Suppressor macrophage (primary cell): ENCODE measurements at regions not wholly inside any gene's neighbourhood (a gene's known extent, or its start where the extent isn't known, plus 50 kb on each side); places are given as distances from the start of the nearest gene placed in this dataset.
A peak's percentile ranks its signal among the peaks of the same experiment; 100 is the strongest.

Experiments used
- DNase-seq, 4 experiments: peaks; one replicate each; pipeline ENCODE4 v3.0.0-alpha.2; 2020 to 2022

DNA sequence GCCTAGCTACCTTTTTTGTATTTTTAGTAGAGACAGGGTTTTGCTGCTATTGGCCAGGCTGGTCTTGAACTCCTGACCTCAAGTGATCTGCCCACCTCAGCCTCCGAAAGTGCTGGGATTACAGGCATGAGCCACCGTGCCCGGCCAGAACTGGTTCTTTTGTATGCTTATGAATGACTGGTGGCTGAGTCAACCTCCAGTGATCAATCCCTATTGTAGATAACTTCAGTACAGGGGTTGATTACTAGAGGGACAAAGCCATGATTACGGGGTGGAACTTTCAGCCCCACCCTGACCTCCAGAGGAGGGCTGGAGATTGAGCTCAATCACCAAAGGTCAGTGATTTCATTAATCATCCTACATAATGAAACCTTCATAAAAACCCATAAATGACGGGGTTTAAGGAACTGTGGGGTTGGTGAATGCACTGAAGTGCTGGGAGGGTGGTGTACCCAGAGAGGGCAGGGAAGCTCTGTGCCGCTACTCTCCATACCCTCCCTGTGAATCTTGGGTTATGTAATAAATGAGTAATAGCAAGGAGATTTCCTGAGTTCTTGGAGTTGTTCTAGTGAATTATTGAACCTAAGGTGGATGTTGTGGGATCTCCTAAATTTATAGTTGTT, 281.8 kb upstream of the CXCR4 start:
- DNase-seq: no peak

DNA sequence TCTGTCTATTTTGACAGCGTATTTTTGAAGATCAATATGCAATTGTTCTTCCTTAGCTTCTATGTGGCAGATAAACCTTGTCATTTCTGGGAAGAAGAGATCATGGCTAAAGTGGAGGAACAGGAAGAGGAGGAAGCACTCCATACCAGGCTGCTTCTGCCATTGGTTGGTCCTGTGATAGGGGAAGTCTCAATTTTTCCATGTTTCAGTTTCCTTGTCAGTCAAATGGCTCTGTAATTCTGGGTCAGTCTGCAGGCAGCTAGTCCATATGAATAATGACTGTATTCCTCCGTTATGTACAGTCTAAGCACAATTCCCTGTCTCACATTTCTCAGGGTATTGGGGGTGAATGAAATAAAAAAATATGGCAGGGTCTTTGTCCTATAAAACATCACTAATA, 277.6 kb upstream of the CXCR4 start:
- DNase-seq: peak in 3 of 4 experiments; percentile 22 to 28 (median 28)

DNA sequence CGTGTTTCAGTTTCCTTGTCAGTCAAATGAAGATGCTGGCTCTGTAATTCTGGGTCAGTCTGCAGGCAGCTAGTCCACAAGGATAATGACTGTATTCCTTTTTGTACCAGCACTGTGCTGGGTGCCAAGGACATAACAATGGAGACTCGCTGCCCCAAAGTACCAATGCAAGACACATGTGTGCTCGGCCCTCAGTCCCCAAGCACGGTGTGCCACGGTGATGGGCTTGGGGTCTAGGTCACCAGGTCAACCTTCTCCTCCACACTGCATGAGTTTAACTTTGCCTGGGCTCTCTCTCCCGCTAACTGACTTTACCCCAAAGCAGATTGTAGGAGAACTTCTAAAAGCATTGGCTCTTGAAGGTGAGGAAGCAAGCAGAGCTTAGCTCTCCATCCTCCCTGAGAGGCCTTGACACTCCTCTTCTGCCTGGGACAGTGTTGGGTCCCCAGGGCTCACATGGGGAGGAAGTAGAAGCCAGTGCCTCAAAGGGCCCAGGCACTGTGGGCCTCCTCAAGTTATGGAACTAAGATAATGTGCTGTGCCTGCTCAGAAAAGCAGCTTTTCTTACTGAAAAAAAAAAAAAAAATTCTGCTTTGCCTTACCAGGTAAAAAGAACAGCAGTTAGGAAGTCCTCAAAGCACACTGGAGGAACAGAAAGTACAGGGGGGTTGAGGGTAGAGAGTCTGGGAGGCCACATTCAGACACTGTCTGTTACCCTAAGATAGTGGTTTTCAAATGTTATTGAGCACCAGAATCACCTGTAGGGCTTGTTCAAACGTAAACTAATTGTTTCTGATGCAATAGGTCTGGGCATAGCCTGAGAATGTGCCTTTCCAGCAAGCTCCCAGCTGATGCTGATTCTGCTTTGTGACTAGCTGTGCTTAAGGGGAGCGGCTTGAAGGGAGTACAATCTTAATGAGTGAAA, 276.4 kb upstream of the CXCR4 start:
- DNase-seq: peak in 1 of 4 experiments; percentile 16

DNA sequence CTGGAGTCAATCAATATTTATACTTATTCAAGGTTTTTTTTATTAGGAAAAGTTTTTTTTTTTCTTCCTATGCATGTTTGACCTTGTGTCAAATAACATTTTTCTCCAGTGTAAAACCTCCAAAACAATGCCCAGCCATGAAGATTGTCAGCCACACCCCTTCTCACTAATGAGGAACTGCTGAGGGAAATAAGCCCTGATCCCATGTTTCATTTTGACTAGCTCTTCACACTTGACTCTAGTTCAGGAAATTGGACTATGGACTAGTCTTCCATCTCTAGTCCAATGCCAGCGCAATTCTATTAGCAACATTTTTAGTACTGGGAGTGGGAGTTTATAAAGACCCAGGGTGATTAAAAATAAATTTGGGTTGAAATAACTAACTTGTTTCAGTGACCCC, 275.6 kb upstream of the CXCR4 start:
- peak; percentile 40 to 78 (median 56) for DNase-seq

DNA sequence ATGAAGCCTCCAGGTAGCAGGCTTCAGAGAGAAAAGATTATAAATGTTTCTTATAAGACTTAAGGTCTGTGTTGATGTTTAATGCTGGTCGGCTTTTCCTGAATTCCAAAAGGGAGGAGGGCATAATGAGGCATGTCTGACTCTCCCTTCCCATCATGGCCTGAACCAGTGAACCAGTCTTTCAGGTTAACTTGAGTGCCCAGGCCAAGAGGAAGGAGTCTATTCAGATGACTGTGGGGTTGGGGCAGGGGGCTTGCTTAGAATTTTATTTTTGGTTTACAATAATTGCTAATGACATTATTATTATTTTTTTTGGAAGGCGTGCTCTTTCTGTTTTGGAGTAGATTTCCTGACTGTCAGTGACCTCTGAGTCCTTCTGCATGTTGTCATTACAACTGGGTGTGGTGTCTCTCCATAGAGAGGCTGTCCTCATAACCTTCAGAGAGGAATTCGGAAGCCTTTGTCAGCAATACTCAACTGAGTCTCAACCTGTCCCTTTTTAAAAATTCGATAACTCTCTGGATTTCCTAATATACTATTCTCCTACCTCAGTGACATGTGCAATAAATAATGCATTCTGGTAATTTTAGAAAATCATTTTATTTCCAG, 275.1 kb upstream of the CXCR4 start:
- no peak for DNase-seq

DNA sequence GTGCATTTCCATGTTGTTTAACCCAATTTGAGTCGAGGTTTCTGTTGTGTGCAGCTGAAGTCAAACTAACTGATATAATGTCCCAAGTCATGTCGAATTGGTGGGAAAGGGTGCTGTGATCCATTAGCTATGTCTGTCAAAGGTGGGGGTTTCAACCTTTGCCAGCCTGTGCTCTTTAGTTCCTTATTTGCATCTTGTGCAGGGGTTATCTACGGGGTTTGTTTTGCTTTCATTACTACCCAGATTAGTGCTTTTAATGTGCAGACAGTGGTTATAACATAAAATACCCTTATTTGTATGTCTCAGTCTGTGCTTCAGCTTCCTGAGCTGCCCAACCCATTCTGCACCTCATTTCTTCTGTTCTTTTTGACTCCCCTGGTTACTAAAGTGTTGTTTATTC, 271.9 kb upstream of the CXCR4 start:
- no peak for DNase-seq

DNA sequence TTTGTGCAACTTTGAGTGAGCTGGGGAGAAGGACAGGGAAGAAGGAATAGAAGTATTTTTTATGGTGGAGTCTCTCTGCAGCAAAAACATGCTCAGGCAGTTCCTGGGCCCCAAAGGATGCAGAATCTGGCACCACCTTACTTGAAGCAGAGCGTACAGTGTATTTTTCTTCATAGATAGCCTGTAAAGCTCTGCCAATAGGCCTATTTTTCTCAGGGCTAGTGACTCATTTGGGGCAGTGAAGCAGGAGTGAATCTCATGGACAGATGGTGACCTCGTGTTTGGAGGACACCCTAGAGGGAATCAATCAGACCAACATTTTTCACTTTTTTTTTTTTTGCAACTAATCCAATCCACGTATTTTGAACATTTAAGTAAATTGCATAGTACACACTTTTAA, 268.1 kb upstream of the CXCR4 start:
- DNase-seq: no peak

DNA sequence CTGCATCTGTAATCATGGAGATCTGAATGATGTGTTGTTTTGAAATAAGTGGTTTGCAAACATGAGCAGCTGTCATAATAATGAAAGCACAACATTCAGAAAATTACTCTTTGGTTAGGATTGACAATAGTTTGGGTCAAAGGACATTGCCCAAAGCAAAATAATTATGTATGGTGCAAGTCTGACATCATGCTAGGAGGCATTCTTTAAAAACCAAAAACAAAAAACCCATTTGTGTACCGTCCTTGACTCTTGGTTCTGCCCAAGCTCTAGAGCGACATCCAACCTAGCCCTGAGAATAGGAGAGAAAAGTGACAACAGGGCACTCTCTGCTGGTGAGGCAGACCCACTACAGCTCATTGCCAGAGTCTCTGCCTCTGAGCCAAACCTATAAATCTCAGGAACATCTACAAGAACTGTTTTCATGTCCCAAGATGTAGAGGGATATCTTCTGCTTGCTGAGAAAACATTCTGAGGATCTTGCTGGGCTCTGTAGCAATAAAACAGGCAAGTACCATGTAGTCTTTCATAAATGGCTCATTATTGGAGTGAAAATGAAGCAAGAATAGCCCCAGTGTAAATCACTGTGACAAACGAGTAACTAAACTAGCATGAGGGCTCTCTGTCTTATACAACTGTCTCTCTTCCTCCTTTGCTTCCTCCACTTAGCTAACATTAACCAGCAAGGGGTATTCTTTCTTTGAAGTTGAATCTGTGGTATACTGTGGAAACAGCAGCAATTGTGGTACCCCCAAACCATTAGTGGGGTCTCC, 266.8 kb upstream of the CXCR4 start:
- peak; percentile 61 to 78 (median 70) for DNase-seq

DNA sequence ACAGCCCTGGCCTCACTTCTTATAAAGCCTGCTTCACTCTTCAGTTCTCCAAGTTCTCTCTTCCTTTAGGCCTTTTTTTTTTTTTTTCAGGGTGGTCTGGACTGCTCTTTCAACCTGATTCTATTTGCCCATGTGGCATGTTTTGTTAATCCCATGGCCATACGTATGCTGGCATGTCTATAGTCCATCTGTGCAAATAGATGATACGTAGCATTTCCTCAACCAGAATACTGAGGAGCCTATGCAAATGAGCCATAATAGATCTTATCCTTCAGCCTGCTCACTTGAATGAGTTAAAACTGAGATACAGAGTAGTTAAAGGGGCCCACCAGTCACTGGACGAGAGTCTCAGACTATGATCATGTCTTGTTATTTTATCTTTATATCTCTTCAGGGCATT, 265.2 kb upstream of the CXCR4 start:
- no peak for DNase-seq

DNA sequence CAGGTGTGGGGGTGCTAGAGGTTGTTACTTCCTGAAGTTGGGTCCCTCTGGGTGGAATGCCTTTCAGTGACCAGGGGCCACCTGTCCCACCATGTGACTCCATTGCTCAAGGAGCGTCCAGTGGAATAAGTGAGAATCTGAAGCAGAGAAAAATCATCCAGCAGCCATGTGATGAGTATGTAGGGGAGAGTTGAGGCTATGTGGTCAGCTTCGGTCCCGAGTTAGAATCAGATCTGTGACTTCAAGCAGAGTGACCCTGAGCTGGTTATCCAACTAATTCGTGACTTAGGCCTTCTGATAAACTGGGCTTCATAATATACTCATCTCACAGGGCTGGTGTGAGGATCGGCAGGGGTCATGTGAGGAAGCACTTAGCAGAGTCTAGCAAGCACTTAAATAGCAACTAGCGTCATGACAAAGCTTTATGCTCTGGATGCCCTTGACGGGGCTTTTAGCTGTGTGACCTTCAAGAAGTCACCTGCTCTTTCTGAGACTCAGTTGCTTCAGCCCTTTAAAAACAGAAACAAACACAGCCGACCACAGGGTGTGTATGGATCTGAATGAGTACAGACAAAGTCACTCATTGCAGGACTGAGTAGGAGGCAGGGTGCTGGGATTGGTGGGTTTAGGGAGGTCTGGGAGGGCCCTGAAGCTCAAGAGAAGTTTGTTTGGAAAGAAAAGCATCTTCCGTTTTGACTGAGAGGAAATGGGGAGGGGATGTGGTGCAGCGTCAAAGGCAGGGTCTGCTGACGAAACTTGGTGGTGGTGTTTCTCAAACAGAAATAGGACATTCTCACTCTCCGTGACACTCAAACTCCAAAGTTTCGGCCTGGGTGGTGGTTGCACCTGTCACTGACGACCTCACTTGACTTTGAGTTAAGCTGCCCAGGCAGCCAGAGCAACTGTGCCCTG, 264.0 kb upstream of the CXCR4 start:
- DNase-seq: peak; percentile 60 to 81 (median 68)

DNA sequence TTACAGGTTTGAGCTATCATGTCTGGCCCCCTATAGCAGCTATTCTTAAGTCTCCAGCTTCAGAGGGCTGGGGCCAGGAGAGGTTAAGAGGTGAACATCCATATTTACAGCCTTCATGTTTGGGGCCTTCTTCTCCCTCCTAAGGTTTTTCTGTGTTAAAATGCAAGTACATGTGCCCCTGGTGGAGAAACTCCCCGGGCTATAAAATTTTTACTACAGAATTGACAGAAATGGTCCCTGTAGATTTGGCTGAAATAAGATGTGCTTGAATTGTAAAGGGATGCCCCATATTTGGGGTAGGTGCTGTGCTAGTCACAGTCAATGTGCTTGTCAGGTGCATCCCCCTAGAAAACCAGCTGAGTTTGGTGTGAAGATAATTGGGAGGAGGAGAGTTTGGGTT, 263.3 kb upstream of the CXCR4 start:
- DNase-seq: no peak

DNA sequence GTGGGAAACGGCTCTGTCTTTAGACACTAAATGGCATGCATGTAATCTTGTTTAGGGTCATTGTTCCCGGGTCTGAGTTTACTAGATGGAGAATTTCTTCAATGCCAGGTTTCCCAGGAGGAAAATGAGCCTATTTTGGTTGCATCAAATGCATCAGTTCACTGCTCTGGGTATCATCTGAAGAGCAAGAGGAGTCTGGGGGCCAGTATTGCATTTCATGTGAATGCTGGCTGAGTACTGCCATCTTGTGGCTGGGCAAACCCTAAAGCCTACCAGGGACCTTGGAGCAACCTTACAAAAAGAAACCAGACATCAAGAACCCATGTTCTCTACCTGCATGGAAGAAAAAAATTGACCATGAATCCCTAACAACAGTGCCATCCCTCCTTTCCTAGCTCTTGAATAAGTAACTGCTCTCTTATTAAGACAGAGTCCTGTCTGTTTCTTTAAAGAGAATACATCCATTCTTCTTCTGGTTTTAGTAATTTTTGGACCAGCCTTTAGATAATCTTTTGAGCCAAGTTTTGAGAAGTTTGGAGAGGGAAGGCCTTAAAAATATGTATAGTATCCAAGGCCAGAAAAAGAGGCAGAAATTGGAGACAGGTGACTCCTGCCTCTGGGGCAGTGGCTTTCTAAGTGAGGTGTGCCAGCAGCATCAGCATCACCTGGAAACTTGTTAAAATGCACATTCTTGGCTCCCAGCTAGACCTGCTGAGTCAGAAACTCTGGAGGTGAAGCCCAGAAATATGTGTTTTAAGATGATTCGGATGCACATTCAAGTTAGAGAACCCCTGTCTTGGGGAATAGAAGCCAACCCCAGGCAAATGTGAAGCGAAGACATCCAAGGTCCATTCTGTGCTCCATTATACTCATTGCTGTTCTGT, 261.0 kb upstream of the CXCR4 start:
- DNase-seq: peak; percentile 73 to 81 (median 79)

DNA sequence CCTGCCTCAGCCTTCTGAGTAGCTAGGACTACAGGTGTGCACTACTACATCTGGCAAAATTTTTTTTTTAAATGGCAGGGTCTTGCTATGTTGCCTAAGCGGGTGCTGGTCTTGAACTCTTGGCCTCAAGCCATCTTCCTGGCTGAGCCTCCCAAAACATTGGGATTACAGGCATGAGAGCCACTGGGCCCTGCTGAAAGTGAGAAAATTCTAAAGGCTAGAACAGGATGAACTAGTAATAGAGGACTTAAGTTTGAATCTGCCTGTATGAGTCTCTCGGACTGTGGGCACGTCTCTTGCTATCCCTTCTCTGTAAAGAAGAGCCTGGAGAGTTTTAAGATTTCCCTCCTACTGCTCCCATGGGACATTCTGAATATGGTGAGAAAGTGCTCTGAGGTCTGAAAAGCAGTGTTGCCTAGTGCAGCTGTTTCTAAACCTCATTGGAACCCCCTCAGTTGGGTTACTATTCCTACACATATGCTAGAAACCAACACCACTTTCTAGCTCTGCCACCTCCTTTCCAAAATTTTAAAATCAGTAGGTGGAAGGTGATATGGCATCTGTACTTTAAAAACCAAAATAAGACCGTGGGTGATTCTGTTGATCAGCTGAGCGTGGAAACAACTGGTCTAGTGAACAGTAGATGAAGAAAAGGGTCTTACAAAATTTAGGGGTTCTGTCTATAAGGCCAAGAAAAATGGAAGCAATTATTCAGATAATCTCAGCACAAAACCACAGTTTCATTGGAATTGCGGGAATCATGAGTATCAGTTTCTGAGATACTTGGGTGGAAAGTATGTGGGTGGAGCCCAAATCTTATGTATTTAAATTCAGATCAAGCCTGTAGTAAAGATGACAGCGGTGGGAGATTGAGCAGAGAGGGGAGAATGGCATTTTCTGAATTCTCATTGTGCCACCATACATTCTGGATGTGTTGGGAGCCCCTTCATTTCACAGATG, 259.8 kb upstream of the CXCR4 start:
- no peak for DNase-seq

DNA sequence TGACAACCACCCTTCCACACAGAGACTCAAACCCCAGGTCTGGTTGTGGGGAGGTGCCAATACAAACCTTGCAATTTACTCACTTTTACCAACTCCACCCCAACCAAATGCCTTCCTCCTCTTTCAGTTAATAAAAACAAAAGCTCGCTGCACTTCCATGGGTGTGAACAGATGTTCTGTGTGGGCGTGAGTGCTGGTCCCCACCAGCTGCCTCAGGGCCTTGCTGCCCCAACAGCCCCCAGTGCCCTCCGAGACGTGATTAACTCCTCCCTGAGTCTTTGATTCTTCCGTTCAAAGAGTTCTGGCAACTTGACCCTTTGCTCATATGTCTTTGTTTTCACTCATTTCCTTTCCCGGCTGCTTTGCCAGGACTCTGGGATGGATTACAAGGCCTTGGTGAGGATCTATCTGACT, 258.9 kb upstream of the CXCR4 start:
- no peak for DNase-seq

DNA sequence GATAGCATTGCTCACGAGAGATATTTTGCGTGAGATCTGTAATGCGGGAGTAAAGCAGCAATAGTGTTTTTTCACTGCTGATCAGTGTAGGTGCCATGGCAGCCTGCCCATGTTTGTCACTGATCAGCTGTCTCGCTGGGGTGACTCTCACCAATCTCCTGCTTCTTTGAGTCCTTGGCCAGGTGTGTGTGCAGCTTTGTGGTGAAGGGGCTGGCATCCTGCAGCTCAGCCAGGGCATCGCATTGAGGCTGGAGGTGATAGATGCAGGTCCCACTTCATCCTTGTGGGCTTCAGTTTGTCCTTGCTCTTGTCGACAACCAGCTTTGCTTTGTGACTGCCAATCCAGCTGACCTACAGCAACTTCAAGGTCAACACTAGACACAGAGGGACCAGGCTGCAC, 258.3 kb upstream of the CXCR4 start:
- no peak for DNase-seq

DNA sequence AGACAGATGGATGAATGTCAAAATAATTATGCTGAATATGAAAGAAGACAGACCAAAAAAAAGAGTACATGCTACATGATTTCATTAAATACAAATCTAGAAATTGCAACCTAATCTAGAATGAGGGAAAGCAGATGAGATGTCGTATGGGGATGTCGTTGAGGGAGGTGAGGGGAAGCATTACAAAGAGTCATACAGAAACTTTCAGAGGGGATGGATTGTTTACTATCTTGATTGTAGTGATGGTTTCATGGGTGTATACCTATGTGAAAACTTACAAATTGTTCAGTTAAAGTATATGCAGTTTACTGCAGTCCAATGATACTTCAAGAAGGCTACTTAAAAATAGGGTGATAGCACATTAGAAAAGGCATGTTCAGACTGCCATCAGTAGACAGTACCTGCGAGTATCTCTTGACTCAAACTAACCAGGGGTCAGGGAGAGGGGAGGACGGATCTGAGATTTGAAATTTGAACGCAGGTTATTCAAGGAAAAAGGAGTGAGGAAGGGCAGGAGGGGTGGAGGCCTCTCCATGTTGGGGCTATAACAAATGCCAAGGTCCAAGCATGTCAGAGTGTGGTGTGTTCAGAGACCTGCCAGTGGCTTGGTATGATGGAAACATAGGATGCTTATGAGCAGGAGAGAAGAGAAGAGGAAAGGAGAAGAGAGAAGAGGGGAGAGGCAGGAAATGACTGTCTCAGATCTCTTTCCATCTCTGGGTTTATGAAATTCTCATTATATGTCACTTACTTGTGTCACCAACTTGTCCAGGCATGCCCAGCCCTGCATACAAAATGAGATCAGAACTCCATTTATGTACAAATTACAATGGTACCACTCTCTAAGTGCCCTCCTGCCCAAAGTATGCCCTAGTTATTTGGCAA, 257.3 kb upstream of the CXCR4 start:
- DNase-seq: no peak

DNA sequence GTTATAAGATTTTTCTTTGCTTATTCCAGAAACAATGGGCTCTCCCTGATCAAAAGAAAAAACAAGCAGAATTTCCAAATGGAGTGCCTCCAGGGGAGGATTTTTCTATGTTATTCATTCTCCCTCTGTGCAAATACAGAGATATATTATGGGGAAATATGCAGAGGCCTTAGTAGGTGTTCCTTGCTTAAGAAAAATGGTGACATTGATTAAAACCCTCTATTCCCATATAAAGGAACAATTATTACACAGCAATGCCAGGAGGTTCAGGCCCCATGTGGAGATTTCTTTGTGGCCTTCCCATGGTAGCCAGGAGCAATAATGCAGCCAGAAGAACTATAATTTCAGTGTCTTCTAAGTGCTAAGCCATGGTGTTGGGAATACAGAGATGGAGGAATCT, 255.9 kb upstream of the CXCR4 start:
- DNase-seq: no peak

DNA sequence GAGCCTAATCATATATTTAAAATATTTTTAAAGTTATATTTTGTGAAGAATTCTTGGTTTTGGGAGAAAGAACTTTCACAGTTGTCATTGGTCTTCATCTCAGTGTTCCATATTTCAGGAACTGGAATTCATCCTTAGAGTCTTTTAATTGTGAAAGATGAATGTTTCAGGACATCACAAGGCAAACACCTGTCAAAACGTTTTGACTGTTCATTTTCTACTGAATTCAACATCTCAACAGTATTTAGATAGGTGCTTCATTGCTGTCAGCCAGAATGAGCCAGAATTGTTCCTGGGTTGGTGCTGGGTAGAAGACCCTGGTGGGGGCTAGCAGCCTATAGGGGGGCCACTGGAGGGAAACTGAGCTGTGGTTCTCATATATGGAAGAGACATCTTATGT, 255.1 kb upstream of the CXCR4 start:
- DNase-seq: no peak
